HG03354 (cell line): ENCODE measurements at regions not wholly inside any gene's neighbourhood (a gene's known extent, or its start where the extent isn't known, plus 50 kb on each side); places are given as distances from the start of the nearest gene placed in this dataset.

Experiments used
- ATAC-seq: cut with Tn5 transposase; IDR thresholded peaks from one replicate; pipeline ENCODE4 v1.9.1; 2021; ENCODE audit warnings: mild to moderate bottlenecking; ENCODE audit not compliant: unreplicated experiment, poor library complexity, severe bottlenecking

DNA sequence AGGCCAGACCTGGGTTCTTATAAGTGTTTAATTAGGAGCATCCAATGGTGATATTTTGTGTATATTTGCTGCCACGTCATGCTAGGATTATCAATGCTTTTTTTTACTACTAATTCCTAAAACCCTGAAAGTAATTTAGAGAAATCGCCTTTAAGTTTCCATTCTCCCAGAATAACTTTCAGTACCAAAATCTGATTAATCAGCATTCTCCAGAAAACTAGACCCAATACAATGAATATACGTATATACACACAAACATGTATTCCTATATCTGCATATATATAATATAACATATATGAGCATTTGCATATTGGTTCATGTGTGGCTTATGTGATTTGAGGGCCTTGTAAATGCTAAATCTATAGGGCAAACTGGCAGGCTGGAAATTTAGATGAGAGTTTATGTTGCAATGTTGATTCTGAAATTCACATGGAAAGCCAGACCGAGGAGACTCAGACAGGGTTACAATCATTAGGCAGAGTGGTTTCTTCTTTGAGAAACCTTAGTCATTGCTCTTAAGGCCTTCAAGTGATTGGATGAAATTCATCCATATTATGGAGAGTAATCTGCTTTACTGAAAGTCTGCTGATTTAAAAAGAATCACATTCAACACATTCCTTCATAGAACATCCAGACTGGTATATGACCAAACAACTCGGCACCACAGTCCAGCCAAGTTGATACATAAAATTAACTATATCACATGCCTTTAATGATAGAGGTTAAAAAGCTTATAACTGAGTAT lies 65.9 kb upstream of the RGPD4 start:
- no peak for ATAC-seq

DNA sequence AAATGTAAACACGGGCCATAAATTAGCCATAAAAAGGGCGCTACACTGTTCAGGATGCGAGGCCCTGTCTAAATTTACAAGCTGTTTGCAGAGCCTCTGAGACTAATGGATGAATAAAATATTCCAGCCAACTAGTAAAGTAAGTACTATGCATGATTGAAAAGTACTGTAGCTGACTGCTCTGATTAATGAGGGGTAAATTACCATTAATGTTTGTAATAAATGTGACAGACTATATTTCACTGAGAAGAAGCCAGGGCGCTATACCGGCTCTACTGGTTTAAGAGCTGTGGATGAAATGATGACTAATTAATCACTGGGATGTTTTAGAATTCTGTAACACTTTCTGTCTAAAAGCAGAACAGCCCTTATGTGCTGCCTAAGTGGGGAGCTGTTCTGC lies 54.3 kb upstream of the RGPD4 start:
- no peak for ATAC-seq

DNA sequence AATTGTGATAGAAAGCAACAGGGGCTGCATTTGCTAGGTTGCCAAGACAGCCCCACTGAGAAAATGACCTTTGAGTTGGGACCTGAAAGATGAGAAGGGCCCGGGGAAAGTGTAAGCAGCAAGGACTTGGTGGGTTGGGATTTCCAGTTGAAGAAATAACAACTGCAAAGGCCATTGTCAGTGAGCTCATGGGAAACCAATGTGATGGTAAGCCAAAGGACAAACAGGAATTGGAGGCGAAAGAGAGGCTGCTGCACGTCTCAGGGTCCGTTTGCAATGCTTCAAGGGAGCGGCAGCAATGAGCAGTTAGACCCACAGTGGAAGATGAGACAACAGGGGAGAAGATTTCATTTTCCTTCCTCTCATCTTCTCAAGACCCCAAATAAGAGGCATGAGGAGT lies 51.5 kb upstream of the RGPD4 start:
- no peak for ATAC-seq

DNA sequence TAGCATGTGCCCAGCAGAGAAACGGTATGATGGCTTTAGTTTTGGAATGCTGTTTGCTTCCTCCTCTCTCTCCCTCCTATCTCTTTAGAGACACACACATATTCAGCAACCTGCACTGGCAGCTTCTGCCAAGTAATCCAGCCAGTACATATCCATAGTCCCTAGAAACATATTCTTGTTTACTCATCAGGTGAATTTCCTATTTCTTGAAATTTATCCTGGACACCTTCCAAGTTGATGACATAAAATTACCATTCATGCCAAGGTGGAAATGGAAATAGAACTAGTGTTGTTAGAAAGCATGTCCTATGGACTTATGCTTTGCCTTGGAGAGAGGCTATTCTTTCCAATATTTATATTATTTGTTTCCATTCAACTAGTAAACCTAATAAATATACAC lies 50.9 kb upstream of the RGPD4 start:
- ATAC-seq = no peak

DNA sequence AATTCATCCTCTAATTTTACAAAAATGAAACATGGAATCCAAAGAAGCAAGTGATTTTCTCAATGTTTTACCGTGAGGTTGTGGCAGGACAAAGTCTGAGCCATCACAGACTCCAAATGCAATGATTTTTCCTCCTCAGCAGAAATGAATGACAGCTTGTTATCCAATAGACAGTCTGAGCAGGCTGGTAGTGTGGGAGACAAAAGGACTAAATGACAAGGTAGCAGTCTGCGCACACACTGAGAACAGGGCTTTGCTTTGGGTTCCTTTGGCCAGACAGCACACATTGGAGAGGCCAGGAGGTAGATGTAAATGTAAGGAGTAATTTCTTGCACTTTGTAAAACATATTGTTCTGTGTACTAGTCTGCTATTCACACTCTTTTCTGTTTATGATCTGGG lies 50.3 kb upstream of the RGPD4 start:
- no peak for ATAC-seq
